GM06990 (cell line): ENCODE measurements at regions not wholly inside any gene's neighbourhood (a gene's known extent, or its start where the extent isn't known, plus 50 kb on each side); places are given as distances from the start of the nearest gene placed in this dataset.

Experiments
- DNase-seq: peaks from one replicate; pipeline ENCODE4 v3.0.0-alpha.2; 2011; ENCODE audit not compliant: insufficient read length; ENCODE audit errors: extremely low read depth
- H3K27me3 ChIP-seq: replicated peaks from 2 replicates; pipeline ENCODE4 v1.6.0; 2011; ENCODE audit warnings: low read length; ENCODE audit not compliant: control insufficient read depth, insufficient read depth
- H3K36me3 ChIP-seq: 2 replicates; pipeline ENCODE4 v1.5.1; 2011; ENCODE audit warnings: low read length; ENCODE audit not compliant: control insufficient read depth, insufficient read depth
- H3K4me3 ChIP-seq: replicated peaks from 2 replicates; pipeline ENCODE4 v1.5.1; 2011; ENCODE audit warnings: low read depth, mild to moderate bottlenecking, control low read depth, low read length
- TF ChIP-seq, protein P1 (sequence below): IDR thresholded peaks from 2 replicates; pipeline ENCODE4 v1.5.1; 2011; ENCODE audit warnings: low read length, control low read depth, mild to moderate bottlenecking, inconsistent platforms; ENCODE audit not compliant: insufficient read depth, poor library complexity, severe bottlenecking

DNA sequence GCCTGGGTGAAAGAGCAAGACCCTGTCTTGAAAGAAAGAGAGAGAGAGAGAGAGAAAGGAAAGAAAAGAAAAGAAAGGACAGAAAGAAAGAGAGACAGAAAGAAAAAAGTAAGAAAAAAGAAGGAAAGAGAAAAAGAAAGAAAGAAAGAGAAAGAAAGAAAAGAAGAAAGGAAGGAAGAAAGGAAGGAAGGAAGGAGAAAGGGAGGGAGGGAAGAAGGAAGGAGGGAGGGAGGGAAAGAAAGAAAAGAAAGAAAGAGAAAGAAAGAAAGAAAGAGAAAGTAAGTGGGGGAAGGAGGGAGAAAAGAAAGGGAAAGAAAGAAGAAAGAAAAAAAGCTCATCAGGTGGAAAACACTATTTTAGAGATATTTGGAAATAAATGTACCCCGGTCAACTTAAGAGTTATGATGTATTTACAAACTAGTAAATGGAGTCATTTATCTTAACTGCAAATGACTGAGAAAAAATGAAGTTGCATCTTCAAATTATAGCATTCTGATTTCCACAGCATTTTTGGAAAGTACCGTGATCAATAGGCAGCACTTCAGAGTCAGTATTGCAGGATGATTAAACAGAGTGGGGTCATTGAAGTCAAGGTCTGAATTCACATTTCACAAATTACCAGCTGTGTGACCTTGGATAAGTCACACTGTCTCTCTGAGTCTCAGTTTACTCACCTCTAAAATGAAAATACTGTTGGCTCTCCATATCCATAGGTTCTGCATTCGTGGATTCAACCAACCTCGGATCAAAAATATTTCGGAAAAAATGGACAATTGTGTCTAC is 64.1 kb upstream of the SMAD1 start:
- DNase-seq, result no peak
- no peak overlapping the region for H3K4me3 ChIP-seq
- H3K36me3 ChIP-seq, result no peaks in the 10 kb centered on the region

DNA sequence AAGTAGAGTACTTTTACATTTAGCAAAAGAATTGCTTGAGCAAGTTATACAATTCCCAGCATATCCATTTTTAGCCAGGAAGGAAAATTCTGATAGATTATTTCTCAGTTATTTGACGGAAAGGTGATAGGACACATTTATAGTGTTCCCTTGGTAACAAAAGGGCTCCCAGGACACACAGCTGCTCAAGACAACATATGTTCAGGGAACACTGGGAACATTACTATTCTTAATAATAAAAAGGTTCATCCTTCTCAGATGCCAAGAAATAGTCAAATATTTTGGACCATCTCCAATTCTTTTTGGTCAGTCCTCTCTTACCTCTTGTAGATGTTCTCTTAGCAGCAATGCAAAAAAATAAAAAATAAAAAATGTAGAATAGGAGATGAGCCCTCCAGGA is 66.8 kb upstream of the SMAD1 start:
- no peak for DNase-seq
- Histone ChIP-seq H3K27me3 (no peaks in the 10 kb centered on the region), H3K4me3 (no peak overlapping the region), H3K36me3 (no peaks in the 10 kb centered on the region)
- TF ChIP-seq, protein P1, sequence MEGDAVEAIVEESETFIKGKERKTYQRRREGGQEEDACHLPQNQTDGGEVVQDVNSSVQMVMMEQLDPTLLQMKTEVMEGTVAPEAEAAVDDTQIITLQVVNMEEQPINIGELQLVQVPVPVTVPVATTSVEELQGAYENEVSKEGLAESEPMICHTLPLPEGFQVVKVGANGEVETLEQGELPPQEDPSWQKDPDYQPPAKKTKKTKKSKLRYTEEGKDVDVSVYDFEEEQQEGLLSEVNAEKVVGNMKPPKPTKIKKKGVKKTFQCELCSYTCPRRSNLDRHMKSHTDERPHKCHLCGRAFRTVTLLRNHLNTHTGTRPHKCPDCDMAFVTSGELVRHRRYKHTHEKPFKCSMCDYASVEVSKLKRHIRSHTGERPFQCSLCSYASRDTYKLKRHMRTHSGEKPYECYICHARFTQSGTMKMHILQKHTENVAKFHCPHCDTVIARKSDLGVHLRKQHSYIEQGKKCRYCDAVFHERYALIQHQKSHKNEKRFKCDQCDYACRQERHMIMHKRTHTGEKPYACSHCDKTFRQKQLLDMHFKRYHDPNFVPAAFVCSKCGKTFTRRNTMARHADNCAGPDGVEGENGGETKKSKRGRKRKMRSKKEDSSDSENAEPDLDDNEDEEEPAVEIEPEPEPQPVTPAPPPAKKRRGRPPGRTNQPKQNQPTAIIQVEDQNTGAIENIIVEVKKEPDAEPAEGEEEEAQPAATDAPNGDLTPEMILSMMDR, result no peak

More for the DNA sequence above, 64.1 kb upstream of the SMAD1 start:
- TF ChIP-seq, protein P1, result no peak
- no peaks in the 10 kb centered on the region for H3K27me3 ChIP-seq

DNA sequence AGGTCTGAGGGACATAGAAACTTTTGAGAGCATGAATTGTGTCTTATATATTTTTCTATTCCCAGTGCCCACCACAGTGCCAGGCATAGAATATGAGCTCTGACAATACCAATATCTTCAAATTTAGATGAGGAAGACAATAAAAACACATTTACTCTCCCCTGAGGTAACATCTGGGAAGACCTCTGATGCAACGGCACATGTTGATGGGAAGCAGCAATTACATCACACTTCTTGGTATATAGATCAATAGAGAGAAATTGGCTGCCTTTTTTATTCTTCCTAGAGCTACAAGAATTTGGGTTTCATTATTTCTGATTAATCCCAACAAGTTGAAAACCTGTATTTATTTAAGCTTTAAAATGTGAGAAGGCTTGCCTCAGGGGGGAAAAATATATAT is 67.4 kb upstream of the SMAD1 start:
- no peak for DNase-seq
- TF ChIP-seq, protein P1, result no peak
- H3K4me3 ChIP-seq, result no peak overlapping the region
- no peaks in the 10 kb centered on the region for H3K36me3 ChIP-seq
- H3K27me3 ChIP-seq, result no peaks in the 10 kb centered on the region

DNA sequence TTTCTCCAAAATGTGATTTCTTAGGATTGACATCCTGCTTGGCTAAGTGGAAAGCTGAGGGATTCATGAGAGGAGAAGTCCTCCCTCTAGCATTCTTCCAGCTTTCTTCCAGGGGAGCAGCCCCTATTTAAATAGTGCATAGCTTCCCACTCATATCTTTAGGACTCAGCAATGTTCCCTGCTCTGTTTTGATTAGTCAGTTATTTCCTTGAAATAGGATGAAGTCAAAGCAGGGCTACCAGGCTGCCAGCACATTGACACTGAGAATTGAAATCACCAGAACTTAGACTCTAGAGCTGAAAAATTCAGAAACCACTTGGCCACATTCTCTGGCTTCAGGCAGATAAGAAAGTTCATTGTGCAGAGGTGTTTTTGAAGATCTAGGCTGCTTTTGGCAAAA is 74.7 kb upstream of the SMAD1 start:
- Histone ChIP-seq H3K27me3 (no peaks in the 10 kb centered on the region), H3K4me3 (no peak overlapping the region), H3K36me3 (no peaks in the 10 kb centered on the region)
- TF ChIP-seq, protein P1, result no peak
- no peak for DNase-seq

DNA sequence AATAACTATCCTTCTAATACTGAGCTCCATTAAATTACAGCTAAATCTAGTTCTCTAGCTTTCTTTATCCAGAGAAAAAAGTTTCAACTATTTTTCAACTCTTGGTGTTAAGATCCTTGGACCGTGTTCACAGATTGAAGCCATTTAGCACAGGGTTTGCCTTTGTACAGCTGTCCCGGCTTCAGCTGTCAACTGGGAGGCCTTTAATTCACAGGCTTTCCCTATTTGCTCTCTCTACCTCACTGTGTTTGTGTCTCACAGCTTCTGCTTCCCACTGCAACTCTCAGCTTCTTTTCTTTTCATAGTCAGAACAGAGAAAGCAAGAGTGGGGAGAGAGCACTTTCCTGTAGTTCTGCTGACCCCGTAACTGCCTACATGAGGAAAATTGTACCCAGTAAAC is 76.9 kb upstream of the SMAD1 start:
- TF ChIP-seq, protein P1, result no peak

More for the DNA sequence above, 76.9 kb upstream of the SMAD1 start:
- no peaks in the 10 kb centered on the region for H3K36me3 ChIP-seq
- no peak overlapping the region for H3K4me3 ChIP-seq
- no peaks in the 10 kb centered on the region for H3K27me3 ChIP-seq
- no peak for DNase-seq
